Immature natural killer cell (primary cell): ENCODE measurements at regions not wholly inside any gene's neighbourhood (a gene's known extent, or its start where the extent isn't known, plus 50 kb on each side); places are given as distances from the start of the nearest gene placed in this dataset.

Source experiments
- DNase-seq, 3 donors: peaks; one replicate each; pipeline ENCODE4 v3.0.0; 2022; ENCODE audit warnings: mixed read lengths in 1 of 3
- H3K27ac Mint-ChIP-seq, 6 donors: one replicate each; pipeline ENCODE4 v1.8.0; 2020; ENCODE audit warnings: mixed read lengths in 6 of 6, mild to moderate bottlenecking in 5 of 6, inconsistent platforms in 4 of 6, moderate library complexity in 3 of 6
- H3K27me3 Mint-ChIP-seq, 3 donors: one replicate each; pipeline ENCODE4 v1.8.0; 2020 to 2021; ENCODE audit warnings: low read depth in 3 of 3, mild to moderate bottlenecking in 3 of 3, mixed read lengths in 3 of 3, moderate library complexity in 3 of 3, inconsistent platforms in 1 of 3
- H3K36me3 Mint-ChIP-seq, 3 donors: one replicate each; pipeline ENCODE4 v1.8.0; 2020; ENCODE audit warnings: mixed read lengths in 3 of 3, inconsistent platforms in 2 of 3, mild to moderate bottlenecking in 2 of 3
- H3K4me1 Mint-ChIP-seq, 2 donors: one replicate each; pipeline ENCODE4 v1.8.0; 2020; ENCODE audit warnings: inconsistent platforms in 2 of 2, mild to moderate bottlenecking in 2 of 2, mixed read lengths in 2 of 2, moderate library complexity in 1 of 2
- H3K4me3 Mint-ChIP-seq, 5 donors: one replicate each; pipeline ENCODE4 v1.8.0; 2020; ENCODE audit warnings: mild to moderate bottlenecking in 5 of 5, mixed read lengths in 5 of 5, inconsistent platforms in 3 of 5, moderate library complexity in 3 of 5
- H3K9me3 Mint-ChIP-seq, 6 donors: one replicate each; pipeline ENCODE4 v1.8.0; 2020; ENCODE audit warnings: mild to moderate bottlenecking in 6 of 6, mixed read lengths in 6 of 6, inconsistent platforms in 4 of 6, moderate library complexity in 3 of 6

DNA sequence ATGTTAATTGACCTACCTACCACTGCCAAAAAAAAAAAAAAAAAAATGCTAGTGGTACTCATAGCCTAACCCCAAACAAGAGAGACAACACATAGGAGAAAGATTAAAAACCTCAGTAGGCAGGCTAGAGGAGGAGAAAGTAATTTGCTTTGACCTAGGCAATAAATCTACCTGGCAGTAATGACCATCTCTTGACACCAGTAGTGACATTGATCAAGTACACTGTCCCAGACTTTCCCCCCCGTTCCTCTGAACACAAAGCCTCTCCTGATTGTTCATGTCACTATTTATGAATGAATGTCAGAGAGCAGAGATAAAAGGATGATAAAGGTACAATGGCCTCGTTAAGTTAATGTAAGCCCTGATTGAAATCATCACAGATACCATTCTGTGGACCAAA lies 746.8 kb downstream of the CBLN4 start:
- H3K36me3 Mint-ChIP-seq, result no peaks in the 10 kb centered on the region
- DNase-seq, result no peak
- H3K4me1 Mint-ChIP-seq, result no peaks in the 10 kb centered on the region
- peaks cover 5 to 19% (median 9%) of the 10 kb centered on the region in 6 donors for H3K9me3 Mint-ChIP-seq
- no peaks in the 10 kb centered on the region for H3K27me3 Mint-ChIP-seq
- H3K4me3 Mint-ChIP-seq, result no peak overlapping the region
- no peak overlapping the region for H3K27ac Mint-ChIP-seq

DNA sequence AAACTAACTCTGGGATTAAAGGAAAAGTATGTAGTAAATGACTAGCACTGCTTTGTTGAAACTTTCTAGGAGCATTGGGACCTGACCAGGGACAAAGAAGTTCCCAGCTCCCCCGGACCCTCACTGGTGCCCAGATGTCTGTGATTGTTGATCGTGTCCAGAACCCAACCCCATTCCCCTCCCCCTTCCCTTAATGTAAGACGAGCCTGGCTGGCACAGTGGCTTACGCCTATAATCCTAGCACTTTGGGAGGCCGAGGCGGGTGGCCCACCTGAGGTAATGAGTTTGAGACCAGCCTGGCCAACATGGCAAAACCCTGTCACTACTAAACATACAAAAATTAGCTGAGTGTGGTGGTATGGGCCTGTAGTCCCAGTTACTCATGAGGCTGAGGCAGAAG lies 750.3 kb downstream of the CBLN4 start:
- Mint-ChIP-seq H3K4me1 (no peaks in the 10 kb centered on the region), H3K27me3 (no peaks in the 10 kb centered on the region), H3K9me3 (peaks cover 0 to 35% (median 6%) of the 10 kb centered on the region in 6 donors), H3K27ac (no peak overlapping the region), H3K36me3 (no peaks in the 10 kb centered on the region), H3K4me3 (no peak overlapping the region)
- no peak for DNase-seq

DNA sequence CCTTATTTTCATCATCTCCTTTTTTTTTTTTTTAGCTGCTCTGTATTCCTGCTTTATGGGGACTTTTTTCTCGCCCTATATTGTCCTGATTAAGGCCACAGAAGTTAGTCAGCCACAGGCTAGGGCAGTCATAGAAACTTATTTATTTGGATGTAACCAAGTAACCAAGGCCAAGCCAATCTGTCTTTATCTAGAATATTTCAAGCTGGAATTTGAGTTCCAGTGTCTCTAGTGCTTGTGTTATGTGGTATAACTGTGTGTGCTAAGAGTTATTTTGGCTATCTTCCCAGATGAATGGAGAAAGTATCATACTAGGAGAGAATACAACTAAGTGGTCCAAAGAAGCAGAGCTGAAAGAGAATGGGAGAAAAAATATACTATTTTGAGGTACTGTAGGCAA lies 751.5 kb downstream of the CBLN4 start:
- H3K4me3 Mint-ChIP-seq, result no peak overlapping the region
- no peak overlapping the region for H3K27ac Mint-ChIP-seq
- H3K36me3 Mint-ChIP-seq, result no peaks in the 10 kb centered on the region
- no peaks in the 10 kb centered on the region for H3K4me1 Mint-ChIP-seq
- DNase-seq, result no peak
- peaks cover 4 to 39% (median 8%) of the 10 kb centered on the region in 6 donors for H3K9me3 Mint-ChIP-seq
- no peaks in the 10 kb centered on the region for H3K27me3 Mint-ChIP-seq

DNA sequence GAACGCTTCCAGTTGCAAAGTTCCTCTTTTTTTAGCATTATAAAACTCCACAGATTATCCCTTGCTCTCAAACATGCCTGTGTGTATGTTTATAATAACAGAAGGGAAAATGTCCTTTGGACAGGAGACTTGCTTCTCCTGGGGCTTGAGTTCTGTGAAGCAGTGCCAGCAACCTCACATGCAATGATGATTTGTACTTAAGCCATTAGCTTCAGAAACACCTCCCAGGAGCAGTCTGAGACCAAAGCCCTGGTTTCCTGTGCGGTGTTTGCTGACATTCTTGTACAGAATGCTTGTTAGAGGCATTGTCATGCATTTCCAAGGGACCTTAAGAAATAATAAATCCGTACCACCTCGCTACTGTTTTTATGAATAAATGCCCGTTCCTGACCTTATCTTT lies 752.8 kb downstream of the CBLN4 start:
- H3K4me1 Mint-ChIP-seq, result no peaks in the 10 kb centered on the region
- no peak for DNase-seq
- peaks cover 0 to 1% (median 0%) of the 10 kb centered on the region in 3 donors for H3K27me3 Mint-ChIP-seq
- H3K4me3 Mint-ChIP-seq, result no peak overlapping the region
- H3K27ac Mint-ChIP-seq, result no peak overlapping the region
- no peaks in the 10 kb centered on the region for H3K36me3 Mint-ChIP-seq
- peaks cover 0 to 33% (median 12%) of the 10 kb centered on the region in 6 donors for H3K9me3 Mint-ChIP-seq

- H3K9me3 Mint-ChIP-seq, result peaks cover under 1 to 41% (median 22%) of the 10 kb centered on the region in 6 donors
- no peaks in the 10 kb centered on the region for H3K36me3 Mint-ChIP-seq
- H3K27ac Mint-ChIP-seq, result no peak overlapping the region
- DNase-seq, result no peak
- H3K4me1 Mint-ChIP-seq, result no peaks in the 10 kb centered on the region
- H3K4me3 Mint-ChIP-seq, result no peak overlapping the region
- peaks cover 0 to 3% (median 0%) of the 10 kb centered on the region in 3 donors for H3K27me3 Mint-ChIP-seq
These were observed 754.1 kb downstream of the CBLN4 start for GRCh38 chr20:55251170-55251569.

- peaks cover 0 to 3% (median 2%) of the 10 kb centered on the region in 3 donors for H3K27me3 Mint-ChIP-seq
- no peaks in the 10 kb centered on the region for H3K36me3 Mint-ChIP-seq
- no peak for DNase-seq
- no peak overlapping the region for H3K27ac Mint-ChIP-seq
- no peaks in the 10 kb centered on the region for H3K4me1 Mint-ChIP-seq
- no peak overlapping the region for H3K4me3 Mint-ChIP-seq
- peaks cover 10 to 61% (median 28%) of the 10 kb centered on the region in 6 donors for H3K9me3 Mint-ChIP-seq
These were observed 762.5 kb downstream of the CBLN4 start for GRCh38 chr20:55242853-55243252.

GRCh38 chr20:55239269-55239668 lies 763.9 kb downstream of the DOK5 start:
- no peak overlapping the region for H3K4me3 Mint-ChIP-seq
- H3K36me3 Mint-ChIP-seq, result no peaks in the 10 kb centered on the region
- no peaks in the 10 kb centered on the region for H3K4me1 Mint-ChIP-seq
- H3K9me3 Mint-ChIP-seq, result peaks cover 4 to 41% (median 8%) of the 10 kb centered on the region in 6 donors
- DNase-seq, result no peak
- no peak overlapping the region for H3K27ac Mint-ChIP-seq
- H3K27me3 Mint-ChIP-seq, result peaks cover 0 to 2% (median 0%) of the 10 kb centered on the region in 3 donors

DNA sequence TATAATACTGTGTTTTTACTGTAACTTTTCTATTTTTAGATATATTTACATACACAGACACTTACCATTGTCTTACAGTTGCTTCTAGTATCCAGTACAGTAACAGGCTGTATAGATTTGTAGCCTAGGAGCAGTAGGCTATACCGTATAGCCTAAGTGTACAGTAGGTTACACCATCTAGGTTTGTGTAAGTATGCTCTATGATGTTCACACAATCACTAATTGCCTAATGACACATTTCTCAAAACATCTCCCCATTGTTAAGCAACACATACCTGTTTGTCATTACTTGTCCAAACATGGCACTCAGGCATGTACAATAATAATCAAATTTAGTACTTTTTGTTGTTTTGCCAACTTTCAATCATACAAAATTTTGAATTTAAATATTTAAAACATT lies 757.3 kb downstream of the DOK5 start:
- Mint-ChIP-seq H3K4me3 (no peak overlapping the region), H3K9me3 (peaks cover 5 to 25% (median 9%) of the 10 kb centered on the region in 6 donors)

DNA sequence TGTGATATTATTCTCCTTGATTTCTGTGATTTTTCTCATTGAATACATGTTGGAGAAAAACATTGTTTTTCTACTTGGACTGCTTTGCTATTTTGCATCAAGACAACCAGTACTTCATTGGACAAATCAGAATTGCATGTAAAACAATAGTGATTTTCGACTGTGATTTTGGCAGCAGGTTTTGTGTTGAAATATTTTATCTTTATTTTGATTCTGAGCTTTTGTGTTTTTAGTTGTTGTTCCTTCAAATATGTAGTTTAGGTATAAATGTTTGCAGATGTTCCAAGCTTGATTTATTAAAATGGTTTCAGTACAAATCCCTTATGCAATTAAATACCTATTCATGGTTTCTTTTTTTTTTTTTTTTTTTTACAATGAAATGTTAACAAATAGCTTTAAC lies 754.1 kb downstream of the DOK5 start:
- H3K4me3 Mint-ChIP-seq, result no peak overlapping the region
- no peaks in the 10 kb centered on the region for H3K4me1 Mint-ChIP-seq

More for the DNA sequence above, 757.3 kb downstream of the DOK5 start:
- no peak overlapping the region for H3K27ac Mint-ChIP-seq
- no peaks in the 10 kb centered on the region for H3K36me3 Mint-ChIP-seq
- DNase-seq, result no peak
- H3K4me1 Mint-ChIP-seq, result no peaks in the 10 kb centered on the region
- no peaks in the 10 kb centered on the region for H3K27me3 Mint-ChIP-seq

GRCh38 chr20:55216525-55217242 lies 741.3 kb downstream of the DOK5 start:
- Mint-ChIP-seq H3K4me3 (no peak overlapping the region), H3K4me1 (no peaks in the 10 kb centered on the region), H3K9me3 (peaks cover 3 to 37% (median 8%) of the 10 kb centered on the region in 6 donors), H3K27ac (no peak overlapping the region), H3K27me3 (peaks cover 0 to 1% (median 0%) of the 10 kb centered on the region in 3 donors), H3K36me3 (no peaks in the 10 kb centered on the region)
- no peak for DNase-seq

More for the DNA sequence above, 754.1 kb downstream of the DOK5 start:
- no peak for DNase-seq
- no peaks in the 10 kb centered on the region for H3K36me3 Mint-ChIP-seq
- peaks cover 5 to 27% (median 18%) of the 10 kb centered on the region in 6 donors for H3K9me3 Mint-ChIP-seq
- peaks cover 0 to 1% (median 0%) of the 10 kb centered on the region in 3 donors for H3K27me3 Mint-ChIP-seq
- no peak overlapping the region for H3K27ac Mint-ChIP-seq

- Mint-ChIP-seq H3K9me3 (peaks cover 4 to 50% (median 14%) of the 10 kb centered on the region in 6 donors), H3K36me3 (no peaks in the 10 kb centered on the region), H3K27ac (no peak overlapping the region), H3K4me3 (no peak overlapping the region), H3K4me1 (no peaks in the 10 kb centered on the region), H3K27me3 (peaks cover 0 to 1% (median 0%) of the 10 kb centered on the region in 3 donors)
- no peak for DNase-seq
These were observed 738.3 kb downstream of the DOK5 start for GRCh38 chr20:55213653-55214052.

- Mint-ChIP-seq H3K36me3 (no peaks in the 10 kb centered on the region), H3K27ac (no peak overlapping the region), H3K4me3 (no peak overlapping the region), H3K4me1 (no peaks in the 10 kb centered on the region), H3K27me3 (peaks cover 0 to 1% (median 0%) of the 10 kb centered on the region in 3 donors), H3K9me3 (peaks cover 6 to 47% (median 14%) of the 10 kb centered on the region in 6 donors)
- no peak for DNase-seq
These were observed 736.1 kb downstream of the DOK5 start for GRCh38 chr20:55211481-55211880.

DNA sequence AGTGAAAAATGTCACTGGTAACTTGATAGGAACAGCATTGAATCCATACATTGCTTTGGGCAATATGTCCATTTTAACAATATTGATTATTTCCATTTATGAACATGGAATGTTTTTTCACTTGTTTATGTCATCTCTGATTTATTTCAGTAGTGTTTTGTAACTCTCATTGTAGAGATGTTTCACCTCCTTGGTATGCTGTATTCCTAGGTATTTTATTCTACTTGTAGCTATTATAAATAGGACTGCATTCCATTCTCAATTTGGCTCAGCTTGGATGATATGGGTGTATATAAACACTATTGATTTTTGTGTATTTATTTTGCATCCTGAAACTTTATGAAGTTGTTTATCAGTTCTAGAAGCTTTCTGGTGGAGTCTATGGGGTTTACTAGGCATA lies 730.3 kb downstream of the DOK5 start:
- no peaks in the 10 kb centered on the region for H3K36me3 Mint-ChIP-seq
- H3K4me3 Mint-ChIP-seq, result no peak overlapping the region
- H3K4me1 Mint-ChIP-seq, result no peaks in the 10 kb centered on the region
- H3K27me3 Mint-ChIP-seq, result no peaks in the 10 kb centered on the region
- H3K27ac Mint-ChIP-seq, result no peak overlapping the region
- H3K9me3 Mint-ChIP-seq, result peaks cover 2 to 49% (median 16%) of the 10 kb centered on the region in 6 donors
- DNase-seq, result no peak

DNA sequence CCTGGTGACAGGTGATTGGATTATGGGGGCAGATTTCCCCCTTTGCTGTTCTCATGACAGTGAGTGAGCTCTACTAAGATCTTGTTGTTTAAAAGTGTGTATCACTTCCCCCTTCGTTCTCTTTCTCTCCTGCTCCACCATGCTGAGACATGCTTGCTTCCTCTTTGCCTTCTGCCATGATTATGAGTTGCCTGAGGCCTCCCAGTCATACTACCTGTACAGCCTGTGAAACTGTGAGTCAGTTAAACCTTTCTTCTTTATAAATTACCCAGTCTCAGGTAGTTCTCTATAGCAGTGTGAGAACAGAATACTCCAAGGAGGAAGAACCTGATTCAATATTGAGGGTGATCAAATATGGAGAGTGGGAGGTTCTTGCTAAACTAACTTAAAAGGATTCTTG lies 724.9 kb downstream of the DOK5 start:
- Mint-ChIP-seq H3K27ac (no peak overlapping the region), H3K27me3 (no peaks in the 10 kb centered on the region), H3K9me3 (peaks cover 0 to 35% (median 4%) of the 10 kb centered on the region in 6 donors), H3K36me3 (no peaks in the 10 kb centered on the region), H3K4me1 (no peaks in the 10 kb centered on the region), H3K4me3 (no peak overlapping the region)
- DNase-seq, result no peak

- peaks cover 4 to 21% (median 7%) of the 10 kb centered on the region in 6 donors for H3K9me3 Mint-ChIP-seq
- no peaks in the 10 kb centered on the region for H3K27me3 Mint-ChIP-seq
- no peaks in the 10 kb centered on the region for H3K4me1 Mint-ChIP-seq
- no peaks in the 10 kb centered on the region for H3K36me3 Mint-ChIP-seq
- H3K4me3 Mint-ChIP-seq, result no peak overlapping the region
- no peak for DNase-seq
- H3K27ac Mint-ChIP-seq, result no peak overlapping the region
These were observed 719.6 kb downstream of the DOK5 start for GRCh38 chr20:55194947-55195346.
